Left ventricle myocardium superior (tissue), 1 donor: ENCODE measurements at regions not wholly inside any gene's neighbourhood (a gene's known extent, or its start where the extent isn't known, plus 50 kb on each side); places are given as distances from the start of the nearest gene placed in this dataset.
"Not testable (repeated sequence)": the region's sequence is repeated elsewhere in the genome, so short reads cannot be mapped to it uniquely, and the experiment has no call there.

Experiments used
- ATAC-seq: fragments of 200-7000 bp; cut with Tn5 transposase; one replicate; pipeline ENCODE4 v1.9.1; 2020; ENCODE audit warnings: mild to moderate bottlenecking, moderate library complexity
- DNase-seq: peaks from one replicate; pipeline ENCODE4 v3.0.0-alpha.2; 2020
- intact Hi-C: fragments of 100-400 bp; cut with micrococcal nuclease; formaldehyde crosslinking; loops from one replicate; pipeline ENCODE4 v1.11.0; 2022
- donor health status: DM: no; HTN: yes; CAD: no; lungs with severe emphysema.

GRCh38 chr1:53398091-53398490 is 61.1 kb upstream of the DMRTB1 start:
- DNase-seq (no peak), ATAC-seq (no peak)

GRCh38 chr1:53398576-53399365 is 60.4 kb upstream of the DMRTB1 start:
- DNase-seq, result no peak
- intact Hi-C loops, result no loop called here
- no peak for ATAC-seq

More at GRCh38 chr1:53398091-53398490, 61.1 kb upstream of the DMRTB1 start:
- intact Hi-C loops, result no loop called here

- intact Hi-C loops, ATAC-seq, DNase-seq: not testable (repeated sequence)
These were observed 59.6 kb upstream of the DMRTB1 start for GRCh38 chr1:53399370-53400133.

GRCh38 chr1:53400761-53401674 is 58.2 kb upstream of the DMRTB1 start:
- no peak for DNase-seq
- no peak for ATAC-seq
- intact Hi-C loops, result no loop called here

- ATAC-seq (no peak), DNase-seq (no peak)
- intact Hi-C loops, result no loop called here
These were observed 57.1 kb upstream of the DMRTB1 start for GRCh38 chr1:53401813-53402745.

GRCh38 chr1:53402891-53403655 is 56.1 kb upstream of the DMRTB1 start:
- ATAC-seq (no peak), DNase-seq (no peak)
- intact Hi-C loops, result no loop called here

GRCh38 chr1:53405737-53406136 is 53.5 kb upstream of the DMRTB1 start:
- intact Hi-C loops, result no loop called here
- ATAC-seq (no peak), DNase-seq (no peak)

GRCh38 chr1:53406551-53407235 is 52.5 kb upstream of the DMRTB1 start:
- no peak for DNase-seq
- no peak for ATAC-seq
- intact Hi-C loops, result no loop called here

GRCh38 chr1:53408013-53408754 is 51.0 kb upstream of the DMRTB1 start:
- intact Hi-C loops, result no loop called here
- ATAC-seq, result no peak
- DNase-seq, result no peak

- no peak for ATAC-seq
These were observed 50.5 kb upstream of the DMRTB1 start for GRCh38 chr1:53408755-53409129.

GRCh38 chr1:53409233-53409632 is 50.0 kb upstream of the DMRTB1 start:
- no peak for DNase-seq
- ATAC-seq, result no peak
- intact Hi-C loops, result no loop called here

More at GRCh38 chr1:53408755-53409129, 50.5 kb upstream of the DMRTB1 start:
- intact Hi-C loops, result no loop called here
- DNase-seq, result no peak
